GM18951 (cell line): ENCODE measurements at regions not wholly inside any gene's neighbourhood (a gene's known extent, or its start where the extent isn't known, plus 50 kb on each side); places are given as distances from the start of the nearest gene placed in this dataset.

ENCODE experiments used
- POLR2A ChIP-seq: IDR thresholded peaks from 4 replicates; pipeline ENCODE4 v1.6.1; 2011; ENCODE audit warnings: mild to moderate bottlenecking; ENCODE audit not compliant: insufficient read length, insufficient read depth; ENCODE audit errors: extremely low read depth
- in situ Hi-C: fragments of 300-500 bp; cut with MboI; formaldehyde crosslinking; loops from one replicate; pipeline ENCODE4 v1.12.0; 2022; ENCODE audit warnings: low sequenced_read_pairs, mixed read lengths, inconsistent platforms; ENCODE audit not compliant: unreplicated experiment

DNA sequence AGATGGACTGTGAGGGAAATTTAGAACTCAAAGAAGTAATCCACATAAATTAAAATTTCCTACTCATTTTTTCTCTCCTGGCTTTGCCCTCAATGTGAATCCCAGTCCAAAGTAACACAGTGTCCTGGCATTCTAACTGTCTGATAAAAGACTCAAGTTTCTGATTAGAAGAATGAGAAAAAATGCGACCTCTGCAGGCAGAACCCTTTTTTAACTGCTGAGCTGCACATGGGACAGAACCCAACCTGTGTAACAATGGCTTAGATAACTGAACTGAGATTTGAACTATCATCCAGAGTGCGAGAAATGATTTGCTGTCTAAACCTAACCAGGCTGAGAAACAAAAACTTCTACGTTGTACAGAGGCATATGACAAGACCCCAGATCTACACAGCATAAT lies 385.6 kb upstream of the LRRC4C start:
- in situ Hi-C loops: no loop called here
- no peak for TF ChIP-seq POLR2A

DNA sequence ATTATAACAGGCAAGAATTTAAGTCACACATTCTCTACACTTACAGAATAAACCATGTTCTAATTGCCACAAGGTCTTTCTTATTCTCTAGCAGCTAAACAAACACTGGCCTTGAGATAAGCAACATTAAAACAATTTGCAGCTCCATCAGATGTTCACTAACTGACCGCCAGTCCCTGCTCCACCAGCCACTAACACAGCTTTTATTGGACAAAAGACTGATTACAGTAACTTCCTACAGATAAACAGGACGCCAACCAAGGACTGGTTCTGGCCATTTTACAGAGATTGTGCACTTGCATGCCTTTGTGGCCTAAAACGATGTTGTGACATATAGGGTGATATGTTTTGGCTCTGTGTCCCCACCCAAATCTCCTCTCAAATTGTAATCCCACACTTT lies 388.9 kb upstream of the LRRC4C start:
- in situ Hi-C loops: no loop called here
- TF ChIP-seq POLR2A: no peak

DNA sequence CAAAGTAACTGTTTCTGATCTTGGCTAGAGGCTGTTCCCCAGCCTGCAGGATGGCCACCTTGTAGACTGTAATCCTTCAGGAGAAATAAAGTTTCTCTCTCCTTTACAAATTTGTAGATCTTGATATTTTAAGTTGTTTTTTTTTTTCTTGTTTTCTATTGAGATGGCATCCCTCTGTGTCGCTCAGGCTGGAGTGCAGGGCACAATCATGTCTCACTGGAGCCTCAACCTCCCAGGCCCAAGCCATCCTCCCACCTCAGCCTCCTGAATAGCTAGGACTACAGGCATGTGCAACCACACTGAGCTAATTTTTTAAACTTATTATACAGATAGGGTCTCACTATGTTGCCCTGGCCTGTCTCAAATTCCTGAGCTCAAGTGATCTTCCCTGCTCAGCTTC lies 389.8 kb upstream of the LRRC4C start:
- in situ Hi-C loops: no loop called here

DNA sequence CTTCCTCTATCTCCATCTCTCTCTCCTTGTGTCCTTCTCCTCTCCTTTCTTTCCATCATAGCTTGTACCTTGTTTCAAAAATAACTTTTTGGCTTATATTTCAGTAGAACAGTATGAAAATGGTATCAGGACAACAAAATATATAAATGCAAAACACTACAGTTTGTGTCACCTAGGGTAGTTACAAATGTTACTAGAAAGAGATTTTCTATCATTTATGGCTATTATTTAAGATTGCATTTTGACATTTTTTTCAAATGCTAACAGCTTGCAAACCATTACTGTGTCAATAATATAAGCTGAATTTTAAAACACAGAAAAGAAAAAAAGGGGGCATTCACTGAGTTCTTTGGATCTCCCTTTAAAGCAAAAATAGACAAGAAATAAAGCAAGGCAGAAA lies 392.3 kb upstream of the LRRC4C start:
- no peak for TF ChIP-seq POLR2A
- in situ Hi-C loops: no loop called here

More for the DNA sequence above, 389.8 kb upstream of the LRRC4C start:
- TF ChIP-seq POLR2A: no peak

DNA sequence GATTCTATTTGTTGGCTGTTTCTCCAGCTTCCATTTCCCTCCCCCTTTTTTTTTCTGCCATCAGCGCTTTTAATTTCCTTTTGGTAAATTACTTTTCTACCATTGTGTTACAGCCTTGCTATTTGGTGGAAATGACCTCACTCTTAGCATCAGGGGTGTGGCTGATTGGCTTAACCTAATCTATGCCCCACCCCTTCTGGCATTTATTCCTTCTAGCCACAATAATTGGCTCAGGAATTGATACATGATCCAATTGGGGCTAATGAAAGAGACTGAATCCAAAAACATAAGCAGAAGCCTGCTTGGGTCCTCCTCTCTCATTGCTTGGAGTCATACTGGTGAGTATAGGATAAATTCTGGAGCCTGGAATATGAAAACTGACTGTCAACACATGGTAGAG lies 402.4 kb upstream of the LRRC4C start:
- TF ChIP-seq POLR2A: no peak
- in situ Hi-C loops: no loop called here

DNA sequence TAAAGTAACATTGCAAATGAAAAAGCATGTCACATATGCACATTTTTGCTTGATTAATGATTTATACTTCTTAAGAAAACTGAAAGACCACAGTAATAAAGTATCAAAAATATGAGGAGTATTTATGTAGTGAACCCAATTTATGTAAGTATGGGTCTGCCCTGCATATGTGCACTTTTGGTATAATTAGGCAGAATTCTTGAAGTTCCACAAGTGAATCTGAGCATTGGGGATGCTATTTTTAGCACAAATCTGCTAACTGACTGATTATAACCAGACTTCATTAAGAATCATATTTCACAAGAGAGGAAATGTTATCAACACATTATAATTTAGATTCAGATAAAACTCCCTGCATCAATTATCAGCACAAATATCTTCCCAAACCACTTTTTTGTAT lies 407.1 kb upstream of the LRRC4C start:
- in situ Hi-C loops: no loop called here
- no peak for TF ChIP-seq POLR2A

DNA sequence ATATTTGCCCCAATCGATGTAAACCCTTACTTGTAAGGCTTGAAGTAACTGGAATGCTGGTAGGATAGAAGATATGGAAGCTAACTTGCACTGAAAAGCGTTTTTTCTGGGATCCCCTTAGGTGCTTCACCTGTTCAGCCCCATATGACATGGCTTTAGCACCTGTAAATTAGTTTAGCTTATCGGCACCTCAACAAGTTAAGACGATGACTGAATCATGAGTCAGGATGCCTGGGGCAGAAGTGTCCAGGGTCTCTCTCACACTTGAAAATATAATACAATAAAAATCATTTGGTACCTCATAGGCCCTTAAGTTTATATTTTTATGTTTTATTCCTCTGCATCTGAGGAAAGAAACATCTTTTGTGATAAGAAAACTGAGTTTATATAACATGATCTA lies 409.2 kb upstream of the LRRC4C start:
- no peak for TF ChIP-seq POLR2A
- in situ Hi-C loops: no loop called here

DNA sequence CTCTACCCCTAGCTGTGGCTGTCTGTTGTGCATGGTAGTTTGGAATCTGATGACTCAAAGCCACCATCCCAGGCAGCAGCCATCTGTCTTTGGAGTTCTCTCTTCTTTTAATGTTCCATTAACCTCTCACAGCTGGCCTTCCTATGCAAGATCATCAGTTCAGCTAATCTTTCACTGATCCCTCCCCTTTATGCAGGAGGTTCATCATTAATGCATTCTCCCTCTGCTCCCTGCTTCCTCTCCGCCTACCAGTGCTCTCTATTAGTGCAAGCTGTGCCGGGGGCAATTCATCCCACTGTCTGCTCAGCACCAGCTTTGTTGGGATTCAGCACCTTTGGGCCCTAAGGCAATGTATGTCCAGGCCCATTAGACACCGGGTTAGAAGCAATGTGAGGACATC lies 413.0 kb upstream of the LRRC4C start:
- no peak for TF ChIP-seq POLR2A
- in situ Hi-C loops: no loop called here

DNA sequence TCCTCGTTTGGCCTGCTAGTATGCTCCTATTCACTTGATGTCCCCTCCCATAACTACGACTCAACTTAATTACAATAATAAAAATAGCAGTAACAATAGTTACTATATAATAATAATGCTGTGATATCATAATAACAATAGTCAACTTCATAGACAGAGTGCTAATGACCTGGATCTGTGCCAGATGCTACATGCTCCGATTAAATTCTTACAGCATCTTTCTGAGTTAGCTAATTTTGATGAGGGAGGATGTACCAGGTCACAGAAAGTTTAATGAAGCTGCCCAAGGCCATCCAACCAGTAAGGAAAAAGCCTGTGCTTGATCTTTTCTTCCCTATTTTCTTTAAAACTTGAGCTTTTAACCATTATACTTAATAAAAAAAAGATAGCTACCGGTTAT lies 413.4 kb upstream of the LRRC4C start:
- in situ Hi-C loops: no loop called here
- TF ChIP-seq POLR2A: no peak

DNA sequence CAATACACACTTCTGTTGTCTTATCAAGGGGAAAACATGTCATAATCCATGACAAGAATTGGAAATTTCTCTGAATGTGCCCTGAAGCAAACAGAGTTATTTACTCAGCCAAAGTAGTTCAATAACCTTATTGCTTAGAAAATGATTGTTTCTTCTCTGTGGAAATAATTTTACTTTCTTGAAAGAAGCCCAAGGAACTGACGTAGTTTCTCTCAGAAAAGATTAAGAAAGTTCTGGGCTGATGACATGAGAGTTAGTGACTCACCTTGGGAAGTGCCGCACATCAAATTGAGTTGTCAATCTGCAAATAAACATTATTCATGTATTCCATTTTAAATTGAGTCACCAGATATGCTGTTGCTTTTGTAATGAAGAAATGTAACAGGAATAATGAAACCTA lies 418.6 kb upstream of the LRRC4C start:
- no peak for TF ChIP-seq POLR2A
- in situ Hi-C loops: no loop called here

DNA sequence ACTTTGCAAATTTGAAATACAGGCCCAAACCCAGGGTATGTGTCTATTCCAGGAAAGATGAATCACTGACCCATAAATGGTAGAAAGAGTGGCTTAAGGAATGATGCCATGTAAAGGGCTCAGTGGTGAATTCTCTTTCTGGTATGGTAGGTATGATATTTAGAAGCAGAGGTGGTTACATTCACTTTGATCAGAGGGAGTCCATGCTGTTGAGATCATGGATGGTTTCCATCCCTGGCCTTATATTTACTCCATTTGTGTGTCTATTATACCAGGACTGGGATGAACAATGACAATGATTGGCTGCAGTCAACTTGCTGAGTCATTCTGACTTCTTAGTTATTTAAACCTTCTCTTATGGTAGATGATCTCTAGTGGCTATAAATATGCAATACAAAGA lies 419.8 kb upstream of the LRRC4C start:
- in situ Hi-C loops: no loop called here
- TF ChIP-seq POLR2A: no peak

DNA sequence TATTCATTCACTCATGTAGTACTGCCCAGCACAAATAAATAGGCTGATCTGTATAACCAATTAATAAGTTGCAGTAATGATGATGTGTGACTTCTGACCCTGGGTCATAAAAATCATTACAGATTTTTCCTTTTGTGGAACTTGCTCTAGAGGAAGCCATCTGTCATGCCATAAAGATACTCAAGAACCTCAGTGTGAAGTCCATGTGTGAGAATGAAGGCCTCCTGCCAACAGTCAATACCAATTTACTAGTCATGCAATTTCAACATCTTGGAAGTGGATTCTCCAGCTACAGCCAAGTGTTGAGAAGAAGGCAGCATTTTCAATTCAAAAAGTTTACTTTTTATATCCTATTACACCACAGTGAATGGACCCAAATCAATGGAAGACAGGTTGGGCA lies 435.6 kb upstream of the LRRC4C start:
- in situ Hi-C loops: no loop called here
- TF ChIP-seq POLR2A: no peak

DNA sequence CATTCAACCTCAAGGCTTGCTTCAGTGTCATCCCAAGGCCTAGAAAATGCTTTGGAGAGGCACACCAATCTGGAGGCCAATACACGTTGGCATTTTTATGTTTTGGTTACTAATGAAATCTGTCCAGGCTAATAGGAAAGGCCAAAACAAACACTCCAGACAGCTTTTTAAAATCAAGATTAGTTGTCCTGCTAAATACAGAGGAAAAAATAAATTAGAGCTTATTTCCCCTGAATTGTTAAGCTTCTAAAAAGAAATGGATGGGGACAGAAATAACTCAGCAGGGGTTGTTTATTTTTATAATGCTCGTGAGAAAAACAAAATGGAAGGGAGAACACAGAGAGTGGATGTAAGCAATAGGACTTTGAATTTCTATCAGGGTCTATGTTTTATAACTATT lies 438.5 kb upstream of the LRRC4C start:
- in situ Hi-C loops: no loop called here
- no peak for TF ChIP-seq POLR2A

DNA sequence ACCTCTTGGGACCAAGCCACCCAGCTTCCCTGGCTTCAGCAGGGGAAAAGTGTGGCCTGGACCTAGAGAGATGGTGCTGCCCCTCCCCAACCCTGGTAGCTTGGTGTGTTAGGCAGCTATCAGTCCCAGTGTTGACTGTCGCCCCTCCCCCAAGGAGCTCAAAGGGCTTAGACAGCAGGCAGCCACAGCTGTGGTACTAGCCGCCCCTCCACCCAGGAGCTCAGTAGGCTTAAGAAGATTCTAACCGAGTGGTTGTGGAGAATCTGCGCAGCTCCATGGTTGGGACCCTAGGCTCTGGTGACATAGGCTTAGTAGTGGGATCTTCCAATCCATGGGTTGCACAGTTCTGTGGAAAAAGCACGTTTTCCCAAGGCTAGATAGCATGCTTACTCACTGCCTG lies 458.4 kb upstream of the LRRC4C start:
- no peak for TF ChIP-seq POLR2A
- in situ Hi-C loops: no loop called here

DNA sequence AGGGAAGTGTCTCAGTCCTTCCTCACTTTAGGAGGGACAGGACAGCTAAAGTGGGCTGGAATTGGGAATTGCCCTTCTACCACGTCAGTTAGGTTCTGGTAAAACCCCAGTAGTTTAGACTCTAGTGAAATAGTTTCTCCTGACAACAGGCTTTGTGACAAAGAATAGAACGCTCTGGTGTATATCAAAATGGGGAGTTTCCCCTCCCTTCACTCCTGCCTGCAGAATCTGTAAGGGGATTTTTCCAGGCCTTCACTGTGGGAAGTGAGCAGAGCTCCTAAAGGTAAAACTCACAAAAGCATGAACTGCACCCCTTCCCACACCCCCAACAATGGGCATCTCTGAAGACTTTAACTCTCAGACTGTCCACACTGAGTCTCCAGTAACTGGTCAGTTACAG lies 460.9 kb upstream of the LRRC4C start:
- TF ChIP-seq POLR2A: no peak
- in situ Hi-C loops: no loop called here
